KMS-11 (cell line): ENCODE measurements at regions not wholly inside any gene's neighbourhood (a gene's known extent, or its start where the extent isn't known, plus 50 kb on each side); places are given as distances from the start of the nearest gene placed in this dataset.

Experiments
- H2AFZ ChIP-seq: fragments of 200-600 bp; sonication (generic); 2 replicates; pipeline ENCODE4 v1.6.1; 2016; ENCODE audit warnings: antibody characterized with exemption, mixed run types, low read depth
- H3K27ac ChIP-seq: fragments of 200-600 bp; sonication (generic); 2 replicates; pipeline ENCODE4 v1.6.1; 2016; ENCODE audit warnings: mild to moderate bottlenecking, mixed run types
- H3K27me3 ChIP-seq: fragments of 200-600 bp; sonication (generic); 2 replicates; pipeline ENCODE4 v1.6.1; 2017; ENCODE audit warnings: mild to moderate bottlenecking, low read depth, mixed run types, moderate library complexity; ENCODE audit not compliant: insufficient read depth
- H3K36me3 ChIP-seq: fragments of 200-600 bp; sonication (generic); 2 replicates; pipeline ENCODE4 v1.6.1; 2017; ENCODE audit warnings: mild to moderate bottlenecking, mixed run types; ENCODE audit not compliant: insufficient read depth
- H3K4me1 ChIP-seq: fragments of 200-600 bp; sonication (generic); 2 replicates; pipeline ENCODE4 v1.6.1; 2016; ENCODE audit warnings: mild to moderate bottlenecking, low read depth, mixed run types; ENCODE audit not compliant: poor library complexity, severe bottlenecking
- H3K4me2 ChIP-seq: fragments of 200-600 bp; sonication (generic); 2 replicates; pipeline ENCODE4 v1.7.0; 2016; ENCODE audit warnings: mild to moderate bottlenecking, mixed run types
- H3K4me3 ChIP-seq: fragments of 200-600 bp; sonication (generic); IDR thresholded peaks from 2 replicates; pipeline ENCODE4 v1.6.1; 2017; ENCODE audit warnings: low read depth, low read length, mixed read lengths; ENCODE audit not compliant: insufficient read depth
- H3K79me2 ChIP-seq: fragments of 200-600 bp; sonication (generic); 2 replicates; pipeline ENCODE4 v1.6.1; 2016; ENCODE audit warnings: low read depth, mixed run types; ENCODE audit not compliant: insufficient read depth
- H3K9ac ChIP-seq: fragments of 200-600 bp; sonication (generic); 2 replicates; pipeline ENCODE4 v1.6.1; 2016; ENCODE audit warnings: mild to moderate bottlenecking, mixed run types
- H4K20me1 ChIP-seq: fragments of 200-600 bp; sonication (generic); 2 replicates; pipeline ENCODE4 v1.6.1; 2016; ENCODE audit warnings: mild to moderate bottlenecking, mixed run types; ENCODE audit not compliant: insufficient read depth
- CTCF ChIP-seq: fragments of 200-600 bp; sonication (generic); conservative IDR thresholded peaks from 2 replicates; pipeline ENCODE4 v1.6.1; 2017; ENCODE audit warnings: low read depth, mild to moderate bottlenecking, antibody characterized with exemption, low read length, moderate library complexity, mixed read lengths

DNA sequence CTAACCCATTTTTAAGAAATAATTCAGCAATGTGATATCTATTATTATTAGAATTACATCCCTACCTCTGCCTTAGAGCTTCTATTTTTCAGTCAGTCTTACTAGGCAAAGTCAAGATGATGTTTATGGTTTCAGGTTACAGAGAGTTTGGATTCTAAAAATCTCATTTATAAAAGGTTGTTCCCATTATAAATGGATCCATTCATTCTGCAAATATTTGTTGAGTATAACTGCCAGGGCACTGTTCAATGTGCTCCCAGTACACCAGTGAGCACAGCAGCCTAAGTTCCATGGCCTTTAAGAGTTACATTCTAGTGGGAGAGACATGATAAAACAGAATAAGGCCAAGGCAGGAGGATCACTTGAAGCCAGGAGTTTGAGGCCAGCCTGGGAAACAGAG lies 75.9 kb upstream of the EYA4 start:
- no peaks in the 10 kb centered on the region for H3K79me2 ChIP-seq
- H3K36me3 ChIP-seq, result no peaks in the 10 kb centered on the region
- no peaks in the 10 kb centered on the region for H3K27me3 ChIP-seq
- no peak overlapping the region for H2AFZ ChIP-seq
- H3K4me2 ChIP-seq, result no peak overlapping the region
- H3K4me3 ChIP-seq, result no peak overlapping the region
- H3K27ac ChIP-seq, result no peak overlapping the region
- TF ChIP-seq CTCF, result no peak
- no peaks in the 10 kb centered on the region for H3K4me1 ChIP-seq
- H3K9ac ChIP-seq, result no peak overlapping the region
- H4K20me1 ChIP-seq, result no peaks in the 10 kb centered on the region

GRCh38 chr6:133166766-133167165 lies 74.4 kb upstream of the EYA4 start:
- no peak overlapping the region for H3K4me2 ChIP-seq
- no peak overlapping the region for H2AFZ ChIP-seq
- no peak overlapping the region for H3K4me3 ChIP-seq
- no peak for TF ChIP-seq CTCF
- no peaks in the 10 kb centered on the region for H3K79me2 ChIP-seq
- H3K27ac ChIP-seq, result no peak overlapping the region
- H4K20me1 ChIP-seq, result no peaks in the 10 kb centered on the region
- H3K4me1 ChIP-seq, result no peaks in the 10 kb centered on the region
- H3K27me3 ChIP-seq, result no peaks in the 10 kb centered on the region
- no peaks in the 10 kb centered on the region for H3K36me3 ChIP-seq
- H3K9ac ChIP-seq, result no peak overlapping the region

DNA sequence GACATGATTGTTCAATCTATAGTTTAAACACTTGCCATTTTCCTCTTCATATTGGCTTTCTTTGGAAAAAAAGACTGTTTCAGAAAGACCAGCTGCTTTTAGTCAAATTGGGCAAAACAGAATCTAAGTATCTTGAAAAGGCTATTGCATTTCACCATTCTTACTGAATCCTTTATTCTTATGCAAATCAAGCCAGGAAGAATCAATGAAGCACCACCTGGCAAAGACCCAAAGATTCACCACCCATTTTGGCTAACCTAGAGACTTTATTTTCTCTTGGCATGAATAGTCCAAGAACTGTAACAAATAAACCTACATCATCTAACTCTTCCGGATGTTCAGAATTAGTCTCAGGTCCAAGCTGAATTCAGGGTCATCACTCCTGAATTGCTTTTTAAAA lies 71.3 kb upstream of the EYA4 start:
- Histone ChIP-seq H3K79me2 (no peaks in the 10 kb centered on the region), H2AFZ (no peak overlapping the region), H3K4me3 (no peak overlapping the region), H3K27me3 (no peaks in the 10 kb centered on the region), H4K20me1 (no peaks in the 10 kb centered on the region), H3K4me2 (no peak overlapping the region), H3K4me1 (no peaks in the 10 kb centered on the region), H3K27ac (no peak overlapping the region), H3K9ac (no peak overlapping the region), H3K36me3 (no peaks in the 10 kb centered on the region)
- TF ChIP-seq CTCF, result no peak

DNA sequence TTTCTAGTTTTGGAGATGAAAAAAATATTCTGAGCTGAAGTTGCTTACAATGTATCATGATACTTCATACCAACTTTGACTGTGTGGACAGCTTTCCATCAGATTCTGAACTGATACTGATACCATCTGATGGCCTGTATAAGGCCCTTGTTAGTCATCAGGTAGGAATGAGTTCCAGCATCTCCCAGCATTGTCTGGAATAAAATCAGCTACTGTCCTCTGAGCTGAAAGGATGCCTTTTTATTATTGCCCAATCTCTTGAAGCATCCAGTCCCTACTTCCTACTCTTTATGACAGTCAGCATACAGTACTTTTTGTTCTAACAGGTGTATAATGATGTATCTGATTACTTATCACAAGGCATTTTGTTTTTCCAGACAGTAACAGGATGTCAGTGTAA lies 70.6 kb upstream of the EYA4 start:
- no peak for TF ChIP-seq CTCF
- no peak overlapping the region for H2AFZ ChIP-seq
- no peak overlapping the region for H3K4me3 ChIP-seq
- no peak overlapping the region for H3K9ac ChIP-seq
- no peaks in the 10 kb centered on the region for H3K36me3 ChIP-seq
- H3K27me3 ChIP-seq, result no peaks in the 10 kb centered on the region
- no peak overlapping the region for H3K27ac ChIP-seq
- no peaks in the 10 kb centered on the region for H3K79me2 ChIP-seq
- H3K4me1 ChIP-seq, result no peaks in the 10 kb centered on the region
- H4K20me1 ChIP-seq, result no peaks in the 10 kb centered on the region
- no peak overlapping the region for H3K4me2 ChIP-seq
